Muscle of leg (tissue), 3 donors: ENCODE measurements at regions not wholly inside any gene's neighbourhood (a gene's known extent, or its start where the extent isn't known, plus 50 kb on each side); places are given as distances from the start of the nearest gene placed in this dataset.
A peak's percentile ranks its signal among the peaks of the same experiment; 100 is the strongest.

Experiments
- DNase-seq: peaks from one replicate; pipeline ENCODE4 v3.0.0; 2013
- H3K27ac ChIP-seq: one replicate; pipeline ENCODE4 v1.5.1; 2013; ENCODE audit warnings: mild to moderate bottlenecking, low read length, control low read depth
- H3K27me3 ChIP-seq: one replicate; pipeline ENCODE4 v1.6.1; 2013; ENCODE audit warnings: low read length; ENCODE audit not compliant: control insufficient read depth, insufficient read depth
- H3K36me3 ChIP-seq: one replicate; pipeline ENCODE4 v1.6.1; 2013; ENCODE audit warnings: low read length; ENCODE audit not compliant: control insufficient read depth, insufficient read depth
- H3K4me1 ChIP-seq: one replicate; pipeline ENCODE4 v1.6.1; 2013; ENCODE audit warnings: low read length; ENCODE audit not compliant: control insufficient read depth, insufficient read depth
- H3K4me3 ChIP-seq: one replicate; pipeline ENCODE4 v1.5.1; 2013; ENCODE audit warnings: low read length, control low read depth
- H3K9me3 ChIP-seq: replicated peaks from 2 replicates; pipeline ENCODE4 v1.6.1; 2013; ENCODE audit warnings: low read depth, low read length; ENCODE audit not compliant: control insufficient read depth
- WGBS: methylation state at CpG from one replicate; pipeline ENCODE4 v1.1.5; 2013; ENCODE audit warnings: missing lambda C conversion rate; ENCODE audit not compliant: insufficient coverage; 5-methylcytosine and 5-hydroxymethylcytosine counted together

- WGBS: 63% methylated on average over 4 of the region's 7 CpGs
- Histone ChIP-seq H3K9me3 (no peaks in the 10 kb centered on the region), H3K27me3 (peaks cover 2% of the 10 kb centered on the region), H3K4me1 (no peaks in the 10 kb centered on the region), H3K36me3 (no peaks in the 10 kb centered on the region), H3K27ac (no peak overlapping the region), H3K4me3 (no peak overlapping the region)
- DNase-seq: peak; percentile 10
Observed at GRCh38 chr2:104502901-104503300, 351.0 kb upstream of the POU3F3 start.

- Histone ChIP-seq H3K27me3 (peaks cover 2% of the 10 kb centered on the region), H3K4me1 (no peaks in the 10 kb centered on the region), H3K4me3 (no peak overlapping the region), H3K36me3 (no peaks in the 10 kb centered on the region), H3K9me3 (no peaks in the 10 kb centered on the region), H3K27ac (no peak overlapping the region)
- no peak for DNase-seq
- WGBS: no CpG with 5 or more reads among the region's 8 CpGs
Observed at GRCh38 chr2:104504331-104505073, 349.4 kb upstream of the POU3F3 start.

DNA sequence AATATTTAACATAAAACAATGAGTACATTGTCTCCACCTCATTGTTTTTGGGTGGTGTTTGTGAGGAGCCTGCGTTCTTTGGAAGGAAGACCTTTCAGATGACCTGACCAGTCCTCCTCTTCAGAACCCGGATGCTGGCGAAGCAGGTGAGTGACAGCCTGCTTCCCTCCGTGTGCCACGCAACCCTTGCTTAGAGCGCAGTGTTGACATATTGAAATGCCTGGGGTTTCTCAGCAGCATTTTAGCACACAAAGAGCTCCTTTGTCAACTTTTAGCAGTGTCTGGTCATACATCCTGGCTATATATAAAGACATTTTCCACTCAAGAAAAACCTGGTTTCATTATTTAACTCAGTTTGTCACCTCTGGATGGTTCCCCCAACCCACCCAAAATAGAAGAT, 335.7 kb upstream of the POU3F3 start:
- WGBS: 85% methylated on average over 5 of the region's 6 CpGs
- no peak overlapping the region for H3K27ac ChIP-seq
- no peak overlapping the region for H3K4me3 ChIP-seq
- H3K27me3 ChIP-seq: no peaks in the 10 kb centered on the region
- no peaks in the 10 kb centered on the region for H3K36me3 ChIP-seq
- H3K9me3 ChIP-seq: no peaks in the 10 kb centered on the region
- DNase-seq: no peak
- H3K4me1 ChIP-seq: no peaks in the 10 kb centered on the region

GRCh38 chr2:104521247-104521646, 332.7 kb upstream of the POU3F3 start:
- Histone ChIP-seq H3K4me1 (no peaks in the 10 kb centered on the region), H3K27me3 (no peaks in the 10 kb centered on the region), H3K4me3 (no peak overlapping the region), H3K36me3 (no peaks in the 10 kb centered on the region), H3K9me3 (no peaks in the 10 kb centered on the region), H3K27ac (no peak overlapping the region)
- 20% methylated on average over 4 of the region's 5 CpGs for WGBS
- no peak for DNase-seq

DNA sequence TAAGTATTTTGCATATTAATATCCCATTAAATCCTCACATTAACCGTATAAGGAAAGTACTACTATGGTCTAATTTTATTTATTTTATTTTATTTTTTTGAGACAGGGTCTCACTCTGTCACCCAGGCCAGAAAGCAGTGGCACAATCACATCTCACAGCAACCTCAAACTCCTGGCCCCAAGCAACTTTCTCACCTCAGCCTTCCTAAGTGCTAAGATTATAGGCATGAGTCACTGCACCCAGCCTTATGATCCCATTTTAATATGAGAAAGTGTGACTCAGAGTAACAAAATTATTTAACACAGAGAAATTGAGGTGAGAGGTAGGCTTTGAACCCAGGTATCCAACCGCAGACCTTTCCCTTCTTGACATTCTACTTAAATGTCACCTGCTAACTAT, 330.0 kb upstream of the POU3F3 start:
- Histone ChIP-seq H3K4me1 (no peaks in the 10 kb centered on the region), H3K9me3 (no peaks in the 10 kb centered on the region), H3K4me3 (no peak overlapping the region), H3K27ac (no peak overlapping the region), H3K27me3 (no peaks in the 10 kb centered on the region), H3K36me3 (no peaks in the 10 kb centered on the region)
- WGBS: no CpG with 5 or more reads among the region's 2 CpGs
- DNase-seq: no peak

GRCh38 chr2:104528101-104528500, 325.8 kb upstream of the POU3F3 start:
- Histone ChIP-seq H3K9me3 (no peaks in the 10 kb centered on the region), H3K27me3 (no peaks in the 10 kb centered on the region), H3K4me1 (no peaks in the 10 kb centered on the region), H3K4me3 (no peak overlapping the region), H3K27ac (no peak overlapping the region), H3K36me3 (no peaks in the 10 kb centered on the region)
- 64% methylated on average over 7 of the region's 8 CpGs for WGBS
- DNase-seq: peak; percentile 49

GRCh38 chr2:104531122-104531521, 322.8 kb upstream of the POU3F3 start:
- WGBS: 97% methylated on average over 4 of the region's 10 CpGs

GRCh38 chr2:104537116-104537515, 316.8 kb upstream of the POU3F3 start:
- WGBS: 60% methylated on average over 1 of the region's 5 CpGs
- H3K27me3 ChIP-seq: no peaks in the 10 kb centered on the region
- H3K4me3 ChIP-seq: no peak overlapping the region
- no peaks in the 10 kb centered on the region for H3K9me3 ChIP-seq
- H3K4me1 ChIP-seq: no peaks in the 10 kb centered on the region
- no peak overlapping the region for H3K27ac ChIP-seq
- no peak for DNase-seq
- H3K36me3 ChIP-seq: no peaks in the 10 kb centered on the region

More at GRCh38 chr2:104531122-104531521, 322.8 kb upstream of the POU3F3 start:
- no peaks in the 10 kb centered on the region for H3K27me3 ChIP-seq
- no peaks in the 10 kb centered on the region for H3K4me1 ChIP-seq
- H3K27ac ChIP-seq: no peak overlapping the region
- no peak overlapping the region for H3K4me3 ChIP-seq
- H3K36me3 ChIP-seq: no peaks in the 10 kb centered on the region
- H3K9me3 ChIP-seq: no peaks in the 10 kb centered on the region
- DNase-seq: no peak

- Histone ChIP-seq H3K4me3 (no peak overlapping the region), H3K27ac (no peak overlapping the region), H3K36me3 (no peaks in the 10 kb centered on the region), H3K9me3 (no peaks in the 10 kb centered on the region), H3K4me1 (no peaks in the 10 kb centered on the region), H3K27me3 (no peaks in the 10 kb centered on the region)
- WGBS: 31% methylated on average over 4 of the region's 7 CpGs
- no peak for DNase-seq
Observed at GRCh38 chr2:104538077-104538476, 315.8 kb upstream of the POU3F3 start.

GRCh38 chr2:104539649-104540048, 314.3 kb upstream of the POU3F3 start:
- H3K4me3 ChIP-seq: no peak overlapping the region
- no peaks in the 10 kb centered on the region for H3K27me3 ChIP-seq
- H3K36me3 ChIP-seq: no peaks in the 10 kb centered on the region
- no peak overlapping the region for H3K27ac ChIP-seq
- no CpG with 5 or more reads among the region's 4 CpGs for WGBS
- no peaks in the 10 kb centered on the region for H3K9me3 ChIP-seq
- no peaks in the 10 kb centered on the region for H3K4me1 ChIP-seq
- DNase-seq: no peak

DNA sequence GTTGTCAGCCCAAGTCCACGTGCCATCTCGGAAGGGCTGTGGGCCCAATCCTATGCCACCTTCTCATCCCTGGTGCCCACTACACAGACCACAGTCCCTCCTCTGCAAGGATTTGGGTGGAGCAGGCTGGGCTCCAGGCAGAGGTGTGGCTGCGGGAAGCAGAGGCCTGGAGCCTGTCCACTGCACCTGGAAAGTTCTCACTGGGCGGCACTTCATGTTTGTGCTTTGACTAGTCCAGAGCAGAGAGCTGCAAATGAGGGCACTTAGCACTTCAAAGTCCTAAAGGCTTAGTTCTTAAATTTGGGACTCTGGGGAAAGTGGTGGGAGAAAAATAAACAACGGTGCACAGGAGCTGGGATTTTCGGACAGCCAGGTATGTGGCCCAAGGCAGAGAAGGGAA, 308.9 kb upstream of the POU3F3 start:
- WGBS: 77% methylated on average over 5 of the region's 6 CpGs
- no peaks in the 10 kb centered on the region for H3K27me3 ChIP-seq
- no peaks in the 10 kb centered on the region for H3K4me1 ChIP-seq
- no peak overlapping the region for H3K27ac ChIP-seq
- H3K36me3 ChIP-seq: no peaks in the 10 kb centered on the region
- H3K9me3 ChIP-seq: no peaks in the 10 kb centered on the region
- H3K4me3 ChIP-seq: no peak overlapping the region
- no peak for DNase-seq
